ENCODE measurements at regions not wholly inside any gene's neighbourhood (a gene's known extent, or its start where the extent isn't known, plus 50 kb on each side); places are given as distances from the start of the nearest gene placed in this dataset.

DNA sequence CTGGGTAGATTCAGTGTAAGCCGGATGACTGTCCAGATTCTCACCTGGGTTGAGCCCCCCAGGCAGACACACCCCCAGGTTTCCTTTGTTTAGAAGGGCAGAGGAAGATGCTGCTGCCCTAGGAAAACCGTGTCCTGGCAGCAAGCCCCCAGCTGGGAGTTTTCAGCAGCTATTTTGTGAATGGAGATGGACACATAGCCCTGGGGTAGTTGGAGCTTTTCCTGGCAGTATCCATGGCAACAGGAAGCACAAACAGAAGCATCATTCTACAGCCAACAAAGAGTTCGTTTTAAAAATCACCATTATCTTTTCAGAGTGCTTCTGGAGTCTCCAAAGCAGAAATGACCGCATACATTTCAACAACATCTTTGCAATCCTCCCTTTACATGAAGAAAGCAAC lies 245.5 kb downstream of the BRD1 start:
- POLR2A ChIA-PET: no interaction called here
- no peak overlapping the region for H3K4me3 ChIP-seq (ENCODE audit: low read depth, low read length)
- CTCF ChIA-PET: no interaction called here
- TF ChIP-seq, protein P1, sequence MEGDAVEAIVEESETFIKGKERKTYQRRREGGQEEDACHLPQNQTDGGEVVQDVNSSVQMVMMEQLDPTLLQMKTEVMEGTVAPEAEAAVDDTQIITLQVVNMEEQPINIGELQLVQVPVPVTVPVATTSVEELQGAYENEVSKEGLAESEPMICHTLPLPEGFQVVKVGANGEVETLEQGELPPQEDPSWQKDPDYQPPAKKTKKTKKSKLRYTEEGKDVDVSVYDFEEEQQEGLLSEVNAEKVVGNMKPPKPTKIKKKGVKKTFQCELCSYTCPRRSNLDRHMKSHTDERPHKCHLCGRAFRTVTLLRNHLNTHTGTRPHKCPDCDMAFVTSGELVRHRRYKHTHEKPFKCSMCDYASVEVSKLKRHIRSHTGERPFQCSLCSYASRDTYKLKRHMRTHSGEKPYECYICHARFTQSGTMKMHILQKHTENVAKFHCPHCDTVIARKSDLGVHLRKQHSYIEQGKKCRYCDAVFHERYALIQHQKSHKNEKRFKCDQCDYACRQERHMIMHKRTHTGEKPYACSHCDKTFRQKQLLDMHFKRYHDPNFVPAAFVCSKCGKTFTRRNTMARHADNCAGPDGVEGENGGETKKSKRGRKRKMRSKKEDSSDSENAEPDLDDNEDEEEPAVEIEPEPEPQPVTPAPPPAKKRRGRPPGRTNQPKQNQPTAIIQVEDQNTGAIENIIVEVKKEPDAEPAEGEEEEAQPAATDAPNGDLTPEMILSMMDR (IDR thresholded peaks at IDR 0.05; ENCODE audit: insufficient read depth, low read depth, low read length): no peak
- H3K27me3 ChIP-seq (ENCODE audit: control insufficient read depth, insufficient read depth, low read length): no peaks in the 10 kb centered on the region
- DNase-seq (ENCODE audit: low read depth): no peak
- H3K36me3 ChIP-seq (ENCODE audit: control insufficient read depth, insufficient read depth, low read length): no peaks in the 10 kb centered on the region

- CTCF ChIA-PET: no interaction called here
- H3K36me3 ChIP-seq (ENCODE audit: control insufficient read depth, insufficient read depth, low read length): no peaks in the 10 kb centered on the region
- no peak overlapping the region for H3K4me3 ChIP-seq (ENCODE audit: low read depth, low read length)
- POLR2A ChIA-PET: no interaction called here
- TF ChIP-seq, protein P1 (IDR thresholded peaks at IDR 0.05; ENCODE audit: insufficient read depth, low read depth, low read length): no peak
- DNase-seq (ENCODE audit: low read depth): no peak
- no peaks in the 10 kb centered on the region for H3K27me3 ChIP-seq (ENCODE audit: control insufficient read depth, insufficient read depth, low read length)
These were observed 247.6 kb downstream of the BRD1 start for GRCh38 chr22:49580024-49580423.

DNA sequence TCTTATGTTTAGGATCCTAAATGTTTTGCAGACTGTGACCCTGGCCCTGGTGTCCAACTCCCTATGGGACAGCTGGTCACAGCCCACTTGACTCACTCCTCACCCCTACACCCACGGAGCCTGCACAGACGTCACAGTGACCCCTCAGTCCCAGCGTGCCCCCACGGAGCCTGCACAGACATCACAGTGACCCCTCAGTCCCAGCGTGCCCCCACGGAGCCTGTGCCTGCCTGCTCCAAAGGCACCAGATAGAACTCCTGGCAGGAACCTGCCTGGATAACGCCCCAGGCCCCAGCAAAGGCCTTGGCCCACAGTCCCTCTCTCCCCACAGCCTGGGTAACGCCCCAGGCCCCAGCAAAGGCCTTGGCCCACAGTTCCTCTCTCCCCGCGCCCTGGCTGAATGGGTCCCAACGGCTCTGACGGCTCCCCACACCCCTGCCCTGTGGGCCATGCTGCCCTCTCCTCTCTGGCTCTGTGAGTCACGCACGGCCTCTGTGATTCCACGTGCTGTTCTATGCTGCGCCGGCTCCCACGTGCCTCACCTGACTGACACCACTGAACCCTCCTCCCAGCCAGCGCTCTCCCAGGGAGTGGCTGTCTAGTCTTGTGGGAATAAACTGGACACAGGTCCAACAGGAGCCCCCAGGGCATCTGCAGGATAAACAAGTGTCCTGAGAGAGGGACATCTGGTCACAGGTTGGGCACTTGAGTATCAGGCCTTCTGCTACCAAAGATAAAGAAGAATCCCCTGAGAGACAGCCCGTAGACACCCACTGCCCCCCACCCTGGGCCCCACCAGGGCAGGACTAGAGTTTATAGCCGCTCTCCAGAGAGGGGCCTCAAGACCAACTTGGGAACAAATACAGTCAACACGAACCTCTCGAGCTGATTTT lies 250.3 kb downstream of the BRD1 start:
- H3K27me3 ChIP-seq (ENCODE audit: control insufficient read depth, insufficient read depth, low read length): no peaks in the 10 kb centered on the region
- TF ChIP-seq, protein P1 (IDR thresholded peaks at IDR 0.05; ENCODE audit: insufficient read depth, low read depth, low read length): no peak
- H3K36me3 ChIP-seq (ENCODE audit: control insufficient read depth, insufficient read depth, low read length): no peaks in the 10 kb centered on the region
- H3K4me3 ChIP-seq (ENCODE audit: low read depth, low read length): no peak overlapping the region
- no peak for DNase-seq (ENCODE audit: low read depth)
- ChIA-PET CTCF (no interaction called here), POLR2A (no interaction called here)

GRCh38 chr22:49576241-49577141 lies 251.2 kb downstream of the BRD1 start:
- TF ChIP-seq, protein P1 (IDR thresholded peaks at IDR 0.05; ENCODE audit: insufficient read depth, low read depth, low read length): no peak
- ChIA-PET POLR2A (no interaction called here), CTCF (no interaction called here)

GRCh38 chr22:49575703-49576081 lies 252.0 kb downstream of the BRD1 start:
- Histone ChIP-seq H3K4me3 (ENCODE audit: low read depth, low read length) (no peak overlapping the region), H3K27me3 (ENCODE audit: control insufficient read depth, insufficient read depth, low read length) (no peaks in the 10 kb centered on the region), H3K36me3 (ENCODE audit: control insufficient read depth, insufficient read depth, low read length) (no peaks in the 10 kb centered on the region)
- ChIA-PET POLR2A (no interaction called here), CTCF (no interaction called here)
- TF ChIP-seq, protein P1 (IDR thresholded peaks at IDR 0.05; ENCODE audit: insufficient read depth, low read depth, low read length): no peak
- no peak for DNase-seq (ENCODE audit: low read depth)

More at GRCh38 chr22:49576241-49577141, 251.2 kb downstream of the BRD1 start:
- no peak overlapping the region for H3K4me3 ChIP-seq (ENCODE audit: low read depth, low read length)
- DNase-seq (ENCODE audit: low read depth): no peak
- H3K27me3 ChIP-seq (ENCODE audit: control insufficient read depth, insufficient read depth, low read length): no peaks in the 10 kb centered on the region
- no peaks in the 10 kb centered on the region for H3K36me3 ChIP-seq (ENCODE audit: control insufficient read depth, insufficient read depth, low read length)

All from BJ (cell line).